Activated T-cell treated with anti-CD3 and anti-CD28 coated beads, Interleukin-2, amount 50 U/mL, for 72 hours (primary cell): ENCODE measurements at regions not wholly inside any gene's neighbourhood (a gene's known extent, or its start where the extent isn't known, plus 50 kb on each side); places are given as distances from the start of the nearest gene placed in this dataset.

Experiments used
- ATAC-seq, 2 donors: fragments of 150-1000 bp; cut with Tn5 transposase; replicated peaks in 1 of 2; 2 replicates each; pipeline ENCODE4 v1.10.0; 2021; ENCODE audit warnings: moderate library complexity in 2 of 2, mild to moderate bottlenecking in 1 of 2
- DNase-seq, 2 donors: peaks; one replicate each; pipeline ENCODE4 v3.0.0; 2021 to 2022; ENCODE audit warnings: mixed read lengths in 1 of 2
- H3K27ac Mint-ChIP-seq: one replicate; pipeline ENCODE4 v1.8.0; 2022; ENCODE audit warnings: mild to moderate bottlenecking, moderate library complexity, mixed read lengths
- H3K27me3 Mint-ChIP-seq: one replicate; pipeline ENCODE4 v1.8.0; 2022; ENCODE audit warnings: low read depth, mixed read lengths
- H3K36me3 Mint-ChIP-seq, 2 donors: one replicate each; pipeline ENCODE4 v1.8.0; 2022; ENCODE audit warnings: mixed read lengths in 2 of 2, mild to moderate bottlenecking in 1 of 2; ENCODE audit not compliant: insufficient read depth in 2 of 2
- H3K4me1 Mint-ChIP-seq: one replicate; pipeline ENCODE4 v1.8.0; 2022; ENCODE audit warnings: low read depth, mixed read lengths
- H3K4me3 Mint-ChIP-seq, 2 donors: one replicate each; pipeline ENCODE4 v1.8.0; 2022; ENCODE audit warnings: mild to moderate bottlenecking in 2 of 2, mixed read lengths in 2 of 2, moderate library complexity in 2 of 2
- H3K9me3 Mint-ChIP-seq, 2 donors: one replicate each; pipeline ENCODE4 v1.8.0; 2022; ENCODE audit warnings: mixed read lengths in 2 of 2

DNA sequence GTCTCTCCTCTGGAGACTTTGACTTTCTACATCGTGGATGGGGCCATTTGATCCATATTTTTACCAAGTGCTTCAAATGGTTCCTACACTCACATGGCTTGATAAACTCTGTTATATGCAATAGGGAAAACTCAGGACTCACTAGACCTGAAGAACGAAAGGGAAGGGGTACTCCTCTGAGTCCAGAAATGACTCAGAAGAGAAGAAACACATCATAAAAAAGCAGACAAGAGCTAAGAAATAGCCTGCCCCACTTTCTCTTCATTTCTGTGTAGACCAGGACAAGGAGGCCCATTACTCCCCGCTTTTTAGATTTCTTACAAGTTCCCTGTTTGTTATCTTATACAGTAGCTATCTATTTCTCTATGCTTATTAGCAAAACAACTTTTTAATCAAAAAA is 369.8 kb upstream of the ARID1B start:
- H3K36me3 Mint-ChIP-seq = peaks cover 3% of the 10 kb centered on the region in 2 donors
- no peak for ATAC-seq
- no peak overlapping the region for H3K27ac Mint-ChIP-seq
- no peak for DNase-seq
- H3K9me3 Mint-ChIP-seq = peaks cover 2 to 4% of the 10 kb centered on the region in 2 donors
- no peaks in the 10 kb centered on the region for H3K27me3 Mint-ChIP-seq
- H3K4me1 Mint-ChIP-seq = no peaks in the 10 kb centered on the region
- H3K4me3 Mint-ChIP-seq = no peak overlapping the region

DNA sequence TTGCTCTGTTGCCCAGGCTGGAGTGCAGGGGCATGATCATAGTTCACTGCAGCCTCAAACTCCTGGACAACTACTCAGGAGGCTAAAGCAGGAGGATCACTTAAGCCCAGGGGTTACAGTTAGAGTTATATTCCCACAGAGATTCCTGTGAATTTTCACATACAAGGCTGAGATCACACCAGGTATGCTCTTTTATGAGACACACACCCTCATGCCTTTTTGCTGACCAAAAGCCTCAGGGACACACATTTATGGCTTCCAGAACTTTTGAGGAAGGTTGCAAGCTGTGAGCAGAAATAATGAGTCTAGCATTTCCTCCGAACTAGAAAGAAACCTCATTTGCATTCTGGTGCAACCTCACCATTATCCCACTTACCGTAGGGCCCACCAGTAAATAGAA is 370.5 kb upstream of the ARID1B start:
- no peak overlapping the region for H3K27ac Mint-ChIP-seq
- H3K36me3 Mint-ChIP-seq = peaks cover 3 to 5% of the 10 kb centered on the region in 2 donors
- H3K27me3 Mint-ChIP-seq = peaks cover 2% of the 10 kb centered on the region
- ATAC-seq (no peak), DNase-seq (no peak)
- H3K4me1 Mint-ChIP-seq = no peaks in the 10 kb centered on the region
- H3K9me3 Mint-ChIP-seq = peaks cover 2 to 4% of the 10 kb centered on the region in 2 donors
- H3K4me3 Mint-ChIP-seq = no peak overlapping the region

DNA sequence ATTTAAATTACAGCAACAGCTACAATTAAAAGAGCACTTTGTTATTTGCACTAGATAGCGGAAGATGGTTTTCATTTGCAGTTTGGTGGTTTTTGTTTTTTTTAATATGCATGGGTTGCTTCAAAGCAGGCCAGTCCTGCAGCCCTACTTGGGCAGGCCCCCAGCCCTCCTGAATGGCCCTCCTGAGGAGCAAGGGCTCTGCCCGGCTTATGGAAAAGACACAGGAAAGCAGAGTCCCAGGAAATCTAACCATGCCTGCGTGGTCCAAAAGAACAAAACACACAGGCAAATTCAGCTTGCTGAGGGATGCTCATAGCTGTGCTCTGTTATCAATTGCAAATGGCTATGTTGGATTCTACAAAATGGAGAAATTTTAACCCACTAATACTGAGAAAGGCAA is 371.1 kb upstream of the ARID1B start:
- ATAC-seq = no peak
- Mint-ChIP-seq H3K27me3 (peaks cover 6% of the 10 kb centered on the region), H3K36me3 (peaks cover 3 to 8% of the 10 kb centered on the region in 2 donors), H3K9me3 (peaks cover 4 to 7% of the 10 kb centered on the region in 2 donors), H3K4me3 (no peak overlapping the region), H3K27ac (no peak overlapping the region), H3K4me1 (no peaks in the 10 kb centered on the region)
- no peak for DNase-seq

DNA sequence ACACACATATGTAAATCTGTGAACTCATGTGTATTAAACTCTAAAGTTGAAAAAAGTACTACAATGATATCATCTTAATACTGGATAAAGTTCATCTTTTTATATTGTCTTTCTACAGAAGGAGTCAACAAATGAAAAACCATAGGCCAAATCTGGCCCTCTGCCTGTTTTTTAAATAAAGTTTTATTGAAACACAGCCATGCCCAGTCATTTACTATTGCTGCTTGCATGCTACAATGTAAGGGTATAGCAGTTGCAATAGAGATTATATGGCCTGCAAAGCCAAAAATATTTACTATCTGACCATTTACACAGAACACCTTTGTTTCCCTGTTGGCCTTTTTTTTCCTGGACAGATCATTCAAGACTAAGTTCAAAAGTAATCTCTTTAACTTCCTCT is 374.6 kb upstream of the ARID1B start:
- peaks cover 10% of the 10 kb centered on the region for H3K4me1 Mint-ChIP-seq
- DNase-seq (no peak), ATAC-seq (no peak)
- H3K27ac Mint-ChIP-seq = no peak overlapping the region
- H3K4me3 Mint-ChIP-seq = no peak overlapping the region
- peaks cover 6% of the 10 kb centered on the region for H3K27me3 Mint-ChIP-seq
- H3K36me3 Mint-ChIP-seq = peaks cover 3 to 8% of the 10 kb centered on the region in 2 donors
- H3K9me3 Mint-ChIP-seq = peaks cover 4 to 8% of the 10 kb centered on the region in 2 donors

DNA sequence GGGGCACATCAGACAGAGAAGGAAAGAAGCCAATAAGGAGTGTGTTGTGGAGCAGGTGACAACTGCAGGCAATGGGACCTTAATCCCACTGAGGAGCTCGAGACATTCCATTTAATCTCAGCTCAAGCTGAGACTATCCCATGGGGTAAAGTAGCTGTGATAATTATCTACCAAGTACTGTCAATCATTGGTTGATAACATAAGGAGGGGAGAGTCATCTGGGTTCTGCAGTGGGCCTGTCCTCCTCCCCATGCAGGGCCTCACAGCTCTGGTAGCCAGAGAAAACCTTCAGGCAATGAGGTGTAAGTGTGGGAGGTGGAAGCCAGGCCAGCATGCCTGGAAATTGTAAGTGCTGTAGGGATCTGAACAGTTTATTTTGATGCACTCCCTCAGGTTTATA is 375.0 kb upstream of the ARID1B start:
- Mint-ChIP-seq H3K9me3 (peaks cover 4 to 8% of the 10 kb centered on the region in 2 donors), H3K4me3 (no peak overlapping the region), H3K4me1 (peaks cover 11% of the 10 kb centered on the region), H3K36me3 (peaks cover 3 to 8% of the 10 kb centered on the region in 2 donors), H3K27ac (no peak overlapping the region), H3K27me3 (peaks cover 6% of the 10 kb centered on the region)
- no peak for ATAC-seq
- DNase-seq = no peak

DNA sequence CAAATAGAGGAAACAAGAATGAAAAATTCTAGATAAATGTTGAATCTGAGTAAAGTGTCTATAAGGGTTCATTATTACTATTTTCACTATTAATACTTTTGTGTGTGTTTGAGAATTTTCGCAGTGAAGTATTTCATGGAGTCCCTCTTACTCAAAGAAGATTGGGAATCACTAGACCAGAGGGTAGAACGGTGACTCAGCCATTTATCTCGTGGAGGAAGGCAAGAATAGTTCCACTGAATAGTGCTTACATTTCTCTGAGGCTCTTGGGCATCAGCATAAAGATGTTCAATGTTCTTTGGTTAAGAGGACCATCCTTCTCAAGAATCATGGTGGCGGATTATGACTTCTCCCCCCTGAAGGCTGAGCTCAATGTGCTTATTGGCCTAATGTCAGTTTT is 376.7 kb upstream of the ARID1B start:
- DNase-seq = no peak
- peaks cover 3 to 8% of the 10 kb centered on the region in 2 donors for H3K36me3 Mint-ChIP-seq
- H3K27ac Mint-ChIP-seq = no peak overlapping the region
- peaks cover 6% of the 10 kb centered on the region for H3K27me3 Mint-ChIP-seq
- peaks cover 24% of the 10 kb centered on the region for H3K4me1 Mint-ChIP-seq
- H3K4me3 Mint-ChIP-seq = no peak overlapping the region
- peaks cover 4 to 8% of the 10 kb centered on the region in 2 donors for H3K9me3 Mint-ChIP-seq
- no peak for ATAC-seq

DNA sequence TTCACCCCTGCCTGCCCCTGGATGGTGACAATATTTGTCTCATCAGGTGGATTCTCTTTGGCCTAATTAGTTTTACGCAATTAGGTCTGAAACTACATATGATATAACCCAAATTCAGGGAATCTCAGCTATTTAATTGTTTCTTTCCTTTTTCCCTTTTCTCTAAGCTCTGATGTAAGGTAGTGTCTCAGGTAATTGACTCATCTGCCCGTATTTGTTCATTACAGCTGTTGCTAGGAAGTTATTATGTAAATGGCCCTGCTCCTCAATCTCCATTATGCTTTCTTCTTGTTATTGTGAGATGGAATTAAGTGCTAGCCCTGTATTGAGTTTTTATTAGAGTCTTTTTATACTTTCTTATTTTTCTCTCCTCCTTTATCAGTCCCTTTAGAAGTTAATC is 378.2 kb upstream of the ARID1B start:
- Mint-ChIP-seq H3K36me3 (peaks cover 3 to 8% of the 10 kb centered on the region in 2 donors), H3K9me3 (peaks cover 4 to 8% of the 10 kb centered on the region in 2 donors), H3K4me3 (no peak overlapping the region), H3K27me3 (peaks cover 13% of the 10 kb centered on the region), H3K4me1 (peaks cover 31% of the 10 kb centered on the region), H3K27ac (no peak overlapping the region)
- ATAC-seq (no peak), DNase-seq (no peak)

DNA sequence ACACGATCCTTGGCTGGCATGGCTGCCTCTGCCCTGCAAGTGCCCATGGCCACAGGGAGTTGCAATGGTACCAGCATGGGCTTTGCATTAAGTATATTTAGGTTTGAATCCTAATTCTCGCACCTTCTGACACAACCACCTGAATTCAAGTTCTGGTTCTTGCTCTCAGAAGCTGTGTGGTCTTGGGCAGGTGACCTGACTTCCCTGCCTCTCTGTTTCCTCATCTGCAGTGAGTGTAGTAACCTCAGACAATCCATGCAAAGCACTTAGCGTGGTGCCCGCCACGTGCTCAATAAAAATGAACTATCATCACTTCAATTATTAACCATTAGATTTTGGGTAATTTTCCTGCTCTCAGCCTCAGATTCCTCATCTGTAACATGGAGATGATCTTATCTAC is 378.8 kb upstream of the ARID1B start:
- Mint-ChIP-seq H3K9me3 (peaks cover 3 to 6% of the 10 kb centered on the region in 2 donors), H3K4me1 (peaks cover 31% of the 10 kb centered on the region), H3K36me3 (peaks cover 3 to 6% of the 10 kb centered on the region in 2 donors), H3K4me3 (no peak overlapping the region), H3K27me3 (peaks cover 19% of the 10 kb centered on the region), H3K27ac (no peak overlapping the region)
- ATAC-seq = no peak
- DNase-seq = no peak

DNA sequence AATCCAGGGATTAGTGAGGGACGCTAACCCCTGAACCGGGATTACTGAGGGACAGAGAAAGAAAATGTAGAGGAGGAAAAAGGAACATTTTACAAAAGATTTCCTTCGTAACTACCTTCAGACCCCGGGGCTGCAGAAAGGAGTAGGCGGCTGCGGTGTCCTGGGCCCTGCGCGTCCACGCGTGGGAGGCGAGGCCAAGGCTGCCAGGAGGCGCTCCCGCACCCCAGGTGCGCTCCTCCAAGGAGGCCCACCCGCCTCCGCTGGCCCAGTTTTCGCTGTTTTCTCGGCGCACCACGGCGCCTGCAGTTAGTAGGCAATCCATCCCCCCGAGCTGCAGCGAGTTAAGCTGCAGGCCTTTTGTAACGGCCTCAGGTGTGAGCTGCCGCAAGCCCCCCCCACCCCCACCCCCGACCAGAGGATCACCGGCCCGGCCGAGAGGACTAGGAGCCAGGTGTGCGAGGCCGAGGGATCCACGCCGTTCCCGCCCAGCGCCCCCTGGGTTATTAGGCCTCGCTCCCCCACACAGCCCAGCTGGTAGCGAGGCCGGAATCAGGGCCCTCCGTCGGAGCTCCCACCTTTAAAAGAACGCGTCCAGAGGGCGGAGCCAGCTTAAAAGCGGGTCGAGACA is 380.3 kb upstream of the ARID1B start:
- H3K4me3 Mint-ChIP-seq = peak overlapping the region; percentile 66 to 88
- H3K27me3 Mint-ChIP-seq = peaks cover 33% of the 10 kb centered on the region

DNA sequence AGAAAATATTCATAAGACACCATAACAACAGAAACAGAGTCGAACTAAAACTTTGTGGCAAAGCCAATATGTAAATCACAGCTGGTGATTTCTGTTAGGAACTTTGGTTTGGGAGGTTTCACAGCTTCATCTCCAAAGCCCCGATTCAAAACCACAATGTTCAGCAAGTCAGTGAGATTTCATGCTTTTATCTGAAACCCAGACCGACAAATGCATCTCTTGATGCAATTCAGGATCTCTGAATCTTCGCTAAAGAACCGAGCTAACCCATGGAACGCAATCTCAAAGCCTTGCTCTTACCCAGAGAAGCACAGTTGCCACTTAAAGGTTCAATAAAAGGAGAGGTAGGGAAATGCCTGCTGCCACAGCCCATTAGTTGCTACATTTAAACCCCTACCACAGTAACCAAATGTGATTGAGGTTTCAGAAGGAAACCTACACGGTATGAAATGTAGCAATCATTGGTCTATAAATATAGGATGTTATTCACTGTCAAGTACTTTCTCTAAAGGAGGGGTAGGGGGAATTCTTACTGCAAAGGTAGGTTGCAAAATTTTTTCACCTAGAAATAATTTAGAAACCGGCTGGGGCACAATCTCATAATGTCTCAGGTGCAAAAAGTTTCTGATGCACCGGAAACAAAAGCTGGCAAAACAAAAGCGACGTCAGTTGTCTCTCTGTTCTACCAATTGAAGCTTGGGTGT is 381.0 kb upstream of the ARID1B start:
- no peaks in the 10 kb centered on the region for H3K36me3 Mint-ChIP-seq
- H3K27me3 Mint-ChIP-seq = peaks cover 29% of the 10 kb centered on the region

More for the DNA sequence above, 380.3 kb upstream of the ARID1B start:
- ATAC-seq (peak; percentile 28 to 50), DNase-seq (peak; percentile 23 to 37)
- Mint-ChIP-seq H3K36me3 (peaks cover 0 to 3% of the 10 kb centered on the region in 2 donors), H3K27ac (peak overlapping the region; percentile 70), H3K9me3 (peaks cover 4% of the 10 kb centered on the region in 2 donors), H3K4me1 (peaks cover 45% of the 10 kb centered on the region)

DNA sequence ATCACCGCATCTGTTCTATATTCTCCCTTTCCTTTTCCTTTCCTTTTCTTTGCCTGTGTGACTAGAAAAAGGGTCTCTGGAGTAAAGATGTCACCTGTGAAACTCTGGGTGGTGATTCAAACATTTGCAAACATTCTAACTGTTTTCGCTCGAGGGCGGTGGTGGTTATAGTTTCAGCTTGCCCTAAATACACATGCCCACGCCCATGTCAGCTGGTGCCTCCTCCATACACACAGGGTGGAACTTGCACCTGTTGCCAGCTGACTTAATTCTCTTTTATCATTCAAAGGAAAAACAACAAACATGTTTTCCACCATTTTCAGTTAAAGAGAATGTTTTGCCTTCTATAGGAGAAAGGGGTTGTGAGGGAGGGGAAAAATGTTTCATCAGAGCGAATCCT is 381.9 kb upstream of the ARID1B start:
- H3K36me3 Mint-ChIP-seq = no peaks in the 10 kb centered on the region
- H3K27ac Mint-ChIP-seq = no peak overlapping the region
- H3K27me3 Mint-ChIP-seq = peaks cover 29% of the 10 kb centered on the region
- peaks cover 54% of the 10 kb centered on the region for H3K4me1 Mint-ChIP-seq
- peak overlapping the region; percentile 66 to 88 for H3K4me3 Mint-ChIP-seq
- ATAC-seq = peak; percentile 58 to 61
- peaks cover 0 to 2% of the 10 kb centered on the region in 2 donors for H3K9me3 Mint-ChIP-seq
- DNase-seq = peak; percentile 32 to 49

More for the DNA sequence above, 381.0 kb upstream of the ARID1B start:
- Mint-ChIP-seq H3K4me3 (peak overlapping the region; percentile 66 to 88), H3K27ac (peak overlapping the region; percentile 70), H3K4me1 (peaks cover 52% of the 10 kb centered on the region), H3K9me3 (peaks cover 2% of the 10 kb centered on the region in 2 donors)
- ATAC-seq (peak; percentile 67 to 74), DNase-seq (peak; percentile 5 to 22)

DNA sequence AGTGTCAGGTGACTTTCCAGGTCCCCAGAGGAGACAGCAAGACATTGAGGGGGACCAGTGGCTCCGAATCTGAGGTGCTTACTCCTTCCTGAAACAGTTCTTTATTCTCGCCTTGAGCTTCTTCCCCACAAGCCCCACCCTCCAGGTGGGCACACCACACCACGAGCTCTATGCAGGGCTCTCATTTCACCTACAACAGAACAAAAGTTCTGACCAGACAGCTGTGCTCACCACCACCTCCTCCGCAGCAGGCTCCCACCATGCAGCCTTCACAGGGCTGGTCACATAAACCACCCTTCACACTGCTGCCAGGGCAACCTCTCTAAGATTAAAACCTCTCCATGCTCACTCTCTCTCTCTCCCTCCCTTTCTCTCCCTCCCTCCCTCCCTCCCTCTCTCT is 384.5 kb upstream of the ARID1B start:
- Mint-ChIP-seq H3K4me1 (peaks cover 44% of the 10 kb centered on the region), H3K36me3 (no peaks in the 10 kb centered on the region), H3K27ac (no peak overlapping the region), H3K27me3 (peaks cover 29% of the 10 kb centered on the region), H3K4me3 (no peak overlapping the region), H3K9me3 (peaks cover 0 to 2% of the 10 kb centered on the region in 2 donors)
- DNase-seq (no peak), ATAC-seq (no peak)

DNA sequence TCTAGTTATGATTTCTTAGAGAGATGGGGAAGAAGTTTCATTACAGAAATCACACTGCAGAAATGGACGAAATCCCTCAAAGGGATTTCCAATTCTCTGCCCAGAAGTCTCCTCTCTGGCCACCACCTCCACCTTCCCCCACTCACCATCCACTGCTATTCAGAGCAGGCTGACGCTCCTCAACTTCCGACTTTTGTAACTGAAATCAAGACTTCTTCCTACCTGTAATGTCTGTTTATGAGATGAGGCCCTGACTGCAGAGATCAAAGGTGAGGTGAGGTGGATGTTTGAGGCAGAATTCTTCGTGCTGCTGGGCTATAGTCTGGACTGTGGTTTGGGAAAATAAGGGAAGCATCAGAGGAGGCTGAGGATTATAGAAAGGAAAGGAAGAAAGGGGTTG is 385.2 kb upstream of the ARID1B start:
- H3K9me3 Mint-ChIP-seq = peaks cover 0 to 2% of the 10 kb centered on the region in 2 donors
- H3K27ac Mint-ChIP-seq = no peak overlapping the region
- peaks cover 29% of the 10 kb centered on the region for H3K27me3 Mint-ChIP-seq
- peaks cover 42% of the 10 kb centered on the region for H3K4me1 Mint-ChIP-seq
- DNase-seq = no peak
- H3K36me3 Mint-ChIP-seq = no peaks in the 10 kb centered on the region
- H3K4me3 Mint-ChIP-seq = no peak overlapping the region
- ATAC-seq = no peak
